ENCODE measurements at regions not wholly inside any gene's neighbourhood (a gene's known extent, or its start where the extent isn't known, plus 50 kb on each side); places are given as distances from the start of the nearest gene placed in this dataset.

DNA sequence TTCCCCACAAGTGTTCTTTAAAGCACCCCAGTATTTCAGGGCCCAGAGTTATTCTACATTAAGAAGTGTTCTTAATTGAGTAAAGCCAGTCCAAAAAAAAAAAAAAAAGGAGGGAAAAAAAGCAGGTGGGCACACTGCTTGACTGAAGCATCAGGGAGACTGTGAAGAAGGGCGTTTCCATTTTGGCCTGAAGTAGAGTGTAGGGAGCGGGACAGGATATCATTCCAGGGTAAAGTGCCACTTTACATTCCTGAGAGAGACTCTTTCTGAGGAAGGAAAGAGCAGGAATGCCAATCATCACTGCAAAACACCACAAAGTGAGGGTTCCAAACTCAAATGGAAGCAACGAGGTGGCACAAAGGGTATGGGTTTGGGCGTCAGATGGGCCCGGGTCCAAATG lies 54.1 kb upstream of the BEND6 start:
- TF ChIP-seq, protein P1, sequence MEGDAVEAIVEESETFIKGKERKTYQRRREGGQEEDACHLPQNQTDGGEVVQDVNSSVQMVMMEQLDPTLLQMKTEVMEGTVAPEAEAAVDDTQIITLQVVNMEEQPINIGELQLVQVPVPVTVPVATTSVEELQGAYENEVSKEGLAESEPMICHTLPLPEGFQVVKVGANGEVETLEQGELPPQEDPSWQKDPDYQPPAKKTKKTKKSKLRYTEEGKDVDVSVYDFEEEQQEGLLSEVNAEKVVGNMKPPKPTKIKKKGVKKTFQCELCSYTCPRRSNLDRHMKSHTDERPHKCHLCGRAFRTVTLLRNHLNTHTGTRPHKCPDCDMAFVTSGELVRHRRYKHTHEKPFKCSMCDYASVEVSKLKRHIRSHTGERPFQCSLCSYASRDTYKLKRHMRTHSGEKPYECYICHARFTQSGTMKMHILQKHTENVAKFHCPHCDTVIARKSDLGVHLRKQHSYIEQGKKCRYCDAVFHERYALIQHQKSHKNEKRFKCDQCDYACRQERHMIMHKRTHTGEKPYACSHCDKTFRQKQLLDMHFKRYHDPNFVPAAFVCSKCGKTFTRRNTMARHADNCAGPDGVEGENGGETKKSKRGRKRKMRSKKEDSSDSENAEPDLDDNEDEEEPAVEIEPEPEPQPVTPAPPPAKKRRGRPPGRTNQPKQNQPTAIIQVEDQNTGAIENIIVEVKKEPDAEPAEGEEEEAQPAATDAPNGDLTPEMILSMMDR (conservative IDR thresholded peaks at IDR 0.05) = no peak
- TF ChIP-seq ZFX (IDR thresholded peaks at IDR 0.05) = no peak
